GM18873 (cell line): ENCODE measurements at regions not wholly inside any gene's neighbourhood (a gene's known extent, or its start where the extent isn't known, plus 50 kb on each side); places are given as distances from the start of the nearest gene placed in this dataset.
"Not testable (repeated sequence)": the region's sequence is repeated elsewhere in the genome, so short reads cannot be mapped to it uniquely, and the experiment has no call there.

Source experiments
- ATAC-seq: cut with Tn5 transposase; IDR thresholded peaks from one replicate; pipeline ENCODE4 v1.9.1; 2021; ENCODE audit warnings: mild to moderate bottlenecking, moderate library complexity, moderate number of reproducible peaks; ENCODE audit not compliant: unreplicated experiment, low FRiP score

GRCh38 chr9:80701061-80701460, 988.3 kb downstream of the TLE1 start:
- ATAC-seq: no peak

- no peak for ATAC-seq
Observed at GRCh38 chr9:80699511-80699998, 989.8 kb downstream of the TLE1 start.

- ATAC-seq: no peak
Observed at GRCh38 chr9:80698725-80699410, 990.5 kb downstream of the TLE1 start.

GRCh38 chr9:80692751-80693150, 996.6 kb downstream of the TLE1 start:
- ATAC-seq: no peak

- ATAC-seq: no peak
Observed at GRCh38 chr9:80691229-80691628, 998.1 kb downstream of the TLE1 start.

GRCh38 chr9:80690349-80690939, 998.9 kb downstream of the TLE1 start:
- ATAC-seq: no peak

- no peak for ATAC-seq
Observed at GRCh38 chr9:80679916-80680315, 1009.4 kb downstream of the TLE1 start.

- ATAC-seq: no peak
Observed at GRCh38 chr9:80678906-80679305, 1010.4 kb downstream of the TLE1 start.

GRCh38 chr9:80673496-80673895, 1015.9 kb downstream of the TLE1 start:
- no peak for ATAC-seq

- ATAC-seq: no peak
Observed at GRCh38 chr9:80665479-80665878, 1023.9 kb downstream of the TLE1 start.

GRCh38 chr9:80664327-80665210, 1024.8 kb downstream of the TLE1 start:
- ATAC-seq: no peak

GRCh38 chr9:80659751-80660150, 1029.6 kb downstream of the TLE1 start:
- ATAC-seq: not testable (repeated sequence)

GRCh38 chr9:80651044-80651443, 1038.3 kb downstream of the TLE1 start:
- ATAC-seq: no peak

GRCh38 chr9:80649496-80649895, 1039.9 kb downstream of the TLE1 start:
- ATAC-seq: no peak

- ATAC-seq: no peak
Observed at GRCh38 chr9:80649001-80649420, 1040.3 kb downstream of the TLE1 start.

GRCh38 chr9:80648336-80648735, 1041.0 kb downstream of the TLE1 start:
- no peak for ATAC-seq

GRCh38 chr9:80646211-80646610, 1043.1 kb downstream of the TLE1 start:
- ATAC-seq: no peak

- ATAC-seq: no peak
Observed at GRCh38 chr9:80644044-80644443, 1045.3 kb downstream of the TLE1 start.

- no peak for ATAC-seq
Observed at GRCh38 chr9:80635065-80635464, 1054.3 kb downstream of the TLE1 start.

- no peak for ATAC-seq
Observed at GRCh38 chr9:80632041-80632440, 1057.3 kb downstream of the TLE1 start.

GRCh38 chr9:80622508-80622907, 1050.7 kb downstream of the TLE4 start:
- no peak for ATAC-seq
